Stimulated activated CD4-positive, alpha-beta T cell treated with anti-CD3 and anti-CD28 coated beads, Interleukin-15, amount 100 ng/mL, for 24 hours (primary cell): ENCODE measurements at regions not wholly inside any gene's neighbourhood (a gene's known extent, or its start where the extent isn't known, plus 50 kb on each side); places are given as distances from the start of the nearest gene placed in this dataset.
"Not testable (repeated sequence)": the region's sequence is repeated elsewhere in the genome, so short reads cannot be mapped to it uniquely, and the experiment has no call there.

ENCODE experiments used
- DNase-seq: peaks from one replicate; pipeline ENCODE4 v3.0.0-alpha.2; 2020

- DNase-seq, result no peak
Observed at GRCh38 chr22:25397616-25398015, 166.9 kb upstream of the GRK3 start.

- peak; percentile 64 for DNase-seq
Observed at GRCh38 chr22:25398591-25399062, 165.8 kb upstream of the GRK3 start.

GRCh38 chr22:25399649-25400151 lies 164.8 kb upstream of the GRK3 start:
- no peak for DNase-seq

GRCh38 chr22:25402160-25402500 lies 162.3 kb upstream of the GRK3 start:
- no peak for DNase-seq

- DNase-seq, result no peak
Observed at GRCh38 chr22:25402501-25403283, 161.8 kb upstream of the GRK3 start.

DNA sequence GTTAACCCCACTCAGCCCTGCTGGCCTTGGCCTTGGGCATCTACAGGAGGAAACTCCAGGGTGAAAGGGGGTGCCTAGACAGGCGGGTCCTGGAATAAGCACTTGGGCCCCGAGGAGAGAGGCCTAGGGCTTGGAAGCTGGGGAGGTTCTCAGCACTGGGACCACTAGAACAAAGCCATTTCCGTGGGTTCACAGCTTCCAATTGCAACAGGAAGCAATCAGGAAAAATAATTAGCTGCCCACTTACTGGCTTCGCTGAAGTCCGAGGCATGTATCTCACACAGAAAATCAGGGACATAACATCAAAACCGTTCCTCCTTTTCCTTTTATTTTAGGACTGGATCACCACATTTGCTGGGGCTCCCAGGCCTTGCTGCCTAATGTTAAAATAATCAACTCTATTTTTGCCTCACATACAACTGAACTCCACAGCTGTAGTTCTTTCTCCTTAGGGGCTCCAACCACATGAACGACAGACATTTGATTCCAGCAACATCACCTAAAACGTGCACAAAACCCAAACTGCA lies 161.1 kb upstream of the GRK3 start:
- no peak for DNase-seq

- DNase-seq, result no peak
Observed at GRCh38 chr22:25403811-25404471, 160.5 kb upstream of the GRK3 start.

GRCh38 chr22:25404556-25404927 lies 159.9 kb upstream of the GRK3 start:
- peak; percentile 21 for DNase-seq

DNA sequence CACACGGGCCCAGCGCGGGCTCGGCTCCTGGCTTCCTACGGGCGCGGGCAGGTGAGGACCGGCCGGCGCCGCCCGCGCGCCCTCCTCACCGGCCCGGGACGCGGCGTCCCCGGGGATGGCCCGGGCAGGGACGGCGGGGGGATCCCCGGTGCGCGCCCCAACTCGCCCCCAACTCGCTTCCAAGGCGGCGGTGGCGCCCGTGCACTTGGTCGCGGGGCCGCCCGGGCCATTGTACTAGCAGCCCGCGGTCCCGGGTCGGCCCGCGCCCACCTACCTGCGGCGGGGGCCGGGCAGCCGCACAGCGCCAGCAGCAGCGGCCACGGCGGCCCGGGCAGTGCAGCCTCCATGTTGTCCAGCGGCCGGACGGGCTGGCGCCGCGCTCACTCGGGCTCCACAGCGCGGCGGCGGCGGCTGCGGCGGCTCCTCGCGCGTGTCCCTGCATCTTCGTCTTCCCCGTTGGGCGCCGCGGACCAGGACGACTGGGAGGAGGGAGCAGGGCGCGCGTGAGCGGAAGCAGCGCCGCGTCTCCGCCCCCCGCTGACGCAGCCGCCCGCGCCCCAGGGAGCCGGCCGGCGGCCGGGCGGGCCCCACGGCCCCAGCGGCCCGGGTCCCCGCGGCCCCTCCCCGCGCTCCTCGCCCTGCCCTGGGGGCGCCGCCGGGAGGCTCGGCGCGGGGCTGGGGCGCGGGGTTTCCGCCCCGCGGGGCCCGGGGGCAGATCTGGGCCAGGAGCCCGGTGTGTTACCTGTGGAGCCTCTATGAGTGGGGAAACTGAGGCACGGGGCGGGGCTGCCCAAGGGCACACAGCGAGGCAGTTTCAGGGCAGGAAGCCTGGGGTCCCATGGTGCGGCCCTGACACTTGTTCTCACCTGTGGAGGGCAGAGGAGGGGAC lies 159.3 kb upstream of the GRK3 start:
- peak; percentile 82 for DNase-seq

- DNase-seq, result no peak
Observed at GRCh38 chr22:25405841-25406509, 158.5 kb upstream of the GRK3 start.

GRCh38 chr22:25406510-25407210 lies 157.8 kb upstream of the GRK3 start:
- DNase-seq, result no peak

DNA sequence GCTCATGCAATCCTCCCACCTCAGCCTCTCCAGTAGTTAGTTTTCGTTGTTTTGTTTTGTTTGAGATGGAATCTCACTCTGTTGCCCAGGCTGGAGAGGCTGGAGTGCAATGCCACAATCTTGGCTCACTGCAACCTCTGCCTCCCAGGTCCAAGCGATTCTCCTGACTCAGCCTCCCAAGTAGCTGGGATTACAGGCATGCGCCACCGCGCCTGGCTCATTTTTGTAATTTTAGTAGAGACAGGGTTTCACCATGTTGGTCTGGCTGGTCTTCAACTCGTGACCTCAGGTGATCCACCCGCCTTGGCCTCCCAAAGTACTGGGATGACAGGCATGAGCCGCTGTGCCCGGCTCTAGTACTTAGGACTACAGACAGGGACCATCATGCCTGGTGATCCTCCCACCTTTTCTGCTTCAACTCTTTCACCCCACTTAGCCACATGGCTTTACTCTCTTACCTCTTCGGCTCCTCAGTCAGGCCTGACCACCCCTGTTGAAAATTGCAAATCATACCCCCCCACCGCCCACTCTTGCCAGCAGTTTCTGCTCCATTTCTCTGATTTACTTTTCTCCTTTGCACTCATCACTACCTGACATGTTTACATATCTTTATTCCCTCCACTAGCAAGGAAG lies 157.1 kb upstream of the GRK3 start:
- DNase-seq, result no peak

DNA sequence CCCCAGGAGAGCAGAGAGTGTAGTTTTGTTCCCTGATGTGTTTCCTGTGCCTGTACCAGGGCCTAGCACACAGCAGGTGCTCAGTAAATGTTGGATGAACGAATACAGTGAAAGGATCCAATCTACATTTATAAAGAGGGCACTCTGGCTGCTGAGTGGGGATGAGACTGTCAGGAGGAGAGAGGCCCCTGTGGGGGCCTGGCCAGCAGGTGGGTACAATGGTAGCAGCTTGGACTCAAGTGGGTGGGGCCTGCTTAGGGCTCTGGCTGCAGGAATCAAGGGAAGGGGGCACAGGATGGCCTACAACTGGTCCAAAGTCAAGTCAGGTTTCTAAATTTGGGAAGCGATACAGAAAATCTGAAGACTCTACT lies 156.6 kb upstream of the GRK3 start:
- DNase-seq, result no peak

- DNase-seq, result no peak
Observed at GRCh38 chr22:25409240-25409639, 155.2 kb upstream of the GRK3 start.

DNA sequence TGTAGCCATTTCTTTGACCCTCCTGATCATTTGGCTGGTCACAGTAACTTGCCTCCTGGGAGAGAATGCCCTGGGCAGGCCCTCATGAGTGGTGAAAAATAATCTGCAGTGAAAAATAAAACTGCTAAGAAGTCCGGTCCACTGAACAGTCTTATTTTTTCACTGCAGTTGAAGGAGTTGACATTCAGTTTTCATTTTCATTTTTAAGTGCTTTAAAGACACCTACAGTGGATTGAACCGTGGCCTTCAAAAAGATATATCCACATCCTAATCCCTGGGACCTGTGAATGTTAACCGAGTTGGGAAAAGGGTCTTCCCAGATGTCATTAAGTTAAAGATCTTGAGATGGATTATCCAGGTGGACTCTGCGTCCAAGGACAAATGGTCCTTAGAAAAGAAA lies 153.6 kb upstream of the GRK3 start:
- DNase-seq, result no peak

GRCh38 chr22:25413620-25414019 lies 150.9 kb upstream of the GRK3 start:
- DNase-seq, result no peak

GRCh38 chr22:25415731-25416130 lies 148.7 kb upstream of the GRK3 start:
- DNase-seq, result not testable (repeated sequence)

DNA sequence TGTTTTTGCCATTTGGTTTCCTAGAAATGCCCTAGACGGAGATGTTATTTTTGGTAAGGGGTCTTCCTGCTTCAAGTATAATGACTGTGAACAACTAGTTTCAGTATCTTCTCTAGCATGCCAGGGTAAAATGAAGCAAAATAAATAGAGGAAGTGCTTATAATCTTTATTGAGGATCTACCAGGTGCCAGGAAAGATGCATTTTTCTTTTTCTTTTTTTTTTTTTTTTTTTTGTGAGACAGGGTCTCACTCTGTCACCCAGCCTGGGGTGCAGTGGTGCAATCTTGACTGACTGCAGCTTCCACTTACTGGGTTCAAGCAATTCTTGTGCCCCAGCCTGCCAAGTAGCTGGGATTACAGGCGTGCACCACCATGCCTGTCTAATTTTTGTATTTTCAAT lies 146.6 kb upstream of the GRK3 start:
- not testable (repeated sequence) for DNase-seq

DNA sequence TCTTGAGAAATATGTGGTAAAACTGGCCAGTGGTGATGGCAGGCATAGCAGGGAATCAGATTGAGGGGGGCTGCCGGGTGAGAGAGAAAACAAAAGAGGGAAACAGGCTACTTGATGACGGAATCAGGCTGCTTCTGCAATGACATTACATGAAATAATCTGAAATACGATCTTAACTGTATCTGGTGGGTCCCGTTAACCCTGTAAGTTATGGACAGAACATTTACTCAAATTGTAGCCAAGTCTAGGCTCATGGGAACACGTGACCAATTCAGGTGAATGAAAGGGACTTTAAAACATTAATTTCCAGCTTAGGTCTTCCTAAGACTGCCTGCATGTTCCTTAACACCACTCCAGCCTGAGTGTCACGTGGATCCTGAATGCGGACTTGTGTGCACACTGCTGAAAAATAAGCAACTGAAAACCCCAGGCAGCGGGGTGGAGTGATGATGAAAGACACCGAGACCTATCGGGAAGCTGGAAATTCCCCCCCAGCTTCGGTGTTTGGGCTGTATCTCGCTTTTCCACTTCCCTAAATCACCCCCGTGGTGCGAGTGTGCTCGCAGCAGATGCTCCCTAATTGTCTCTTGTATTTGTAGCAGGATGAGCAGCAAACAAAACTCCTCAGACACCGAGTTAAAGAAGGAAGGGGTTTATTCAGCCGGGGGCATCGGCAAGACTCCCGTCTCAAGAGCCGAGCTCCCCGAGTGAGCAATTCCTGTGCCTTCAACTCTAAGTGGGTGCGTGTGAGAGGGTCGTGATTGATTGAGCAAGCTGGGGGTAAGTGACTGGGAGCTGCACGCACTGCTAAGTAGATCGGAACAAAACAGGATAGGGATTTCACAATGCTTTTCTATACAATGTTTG lies 145.0 kb upstream of the GRK3 start:
- DNase-seq, result no peak

- not testable (repeated sequence) for DNase-seq
Observed at GRCh38 chr22:25420114-25420441, 144.4 kb upstream of the GRK3 start.
